Mucosa of gallbladder (tissue), 1 donor: ENCODE measurements at regions not wholly inside any gene's neighbourhood (a gene's known extent, or its start where the extent isn't known, plus 50 kb on each side); places are given as distances from the start of the nearest gene placed in this dataset.
A peak's percentile ranks its signal among the peaks of the same experiment; 100 is the strongest.

Experiments
- DNase-seq: peaks from one replicate; pipeline ENCODE4 v3.0.0-alpha.2; 2020; ENCODE audit warnings: low spot score
- donor health status: DM: no; HTN: no; CAD: no.

GRCh38 chr6:33950891-33951889 lies 147.4 kb upstream of the MLN start:
- no peak for DNase-seq

DNA sequence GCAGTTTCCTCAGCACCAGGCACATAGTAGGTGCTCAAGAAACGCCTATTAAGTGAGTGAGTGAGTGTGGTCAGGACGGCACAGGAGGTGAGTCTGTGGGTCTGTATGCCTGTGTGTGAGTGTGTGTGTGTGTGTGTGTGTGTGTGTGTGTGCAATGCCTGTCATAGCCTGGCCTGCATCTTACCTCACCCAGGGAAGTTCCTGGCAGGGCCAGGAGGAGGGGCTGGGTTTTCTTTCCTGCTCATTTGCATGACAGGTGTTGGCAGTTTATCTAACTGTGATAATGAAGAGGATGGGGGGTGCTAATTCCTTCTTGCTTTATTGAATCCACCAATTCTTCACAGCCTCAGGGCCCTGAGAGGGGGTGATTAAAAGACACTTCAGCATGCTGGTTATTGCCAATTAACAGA lies 146.7 kb upstream of the MLN start:
- peak; percentile 27 for DNase-seq

GRCh38 chr6:33949877-33950435 lies 146.2 kb upstream of the MLN start:
- DNase-seq: no peak

GRCh38 chr6:33949111-33949510 lies 145.3 kb upstream of the MLN start:
- DNase-seq: no peak

- DNase-seq: no peak
Measured at GRCh38 chr6:33947916-33948594, 144.3 kb upstream of the MLN start.

DNA sequence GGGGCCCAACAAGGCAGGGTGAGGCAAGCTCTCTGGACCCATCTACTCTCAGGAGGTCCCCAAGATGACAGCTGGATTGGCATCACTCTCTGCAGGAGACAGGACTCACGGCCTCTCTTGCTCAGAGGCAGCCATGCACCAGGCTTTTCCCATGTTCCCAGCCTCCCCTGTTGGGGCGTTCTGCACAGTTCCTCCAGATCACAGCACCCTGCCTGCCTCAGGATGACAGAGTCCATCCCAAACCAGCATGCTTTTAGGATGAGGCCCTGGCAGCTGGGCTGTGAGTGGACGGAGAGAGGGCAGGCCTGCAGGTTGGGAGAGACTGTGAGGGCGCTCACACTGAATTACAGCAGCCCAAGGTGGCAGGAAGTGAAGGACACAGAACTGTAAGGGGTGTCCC lies 143.2 kb upstream of the MLN start:
- DNase-seq: no peak

DNA sequence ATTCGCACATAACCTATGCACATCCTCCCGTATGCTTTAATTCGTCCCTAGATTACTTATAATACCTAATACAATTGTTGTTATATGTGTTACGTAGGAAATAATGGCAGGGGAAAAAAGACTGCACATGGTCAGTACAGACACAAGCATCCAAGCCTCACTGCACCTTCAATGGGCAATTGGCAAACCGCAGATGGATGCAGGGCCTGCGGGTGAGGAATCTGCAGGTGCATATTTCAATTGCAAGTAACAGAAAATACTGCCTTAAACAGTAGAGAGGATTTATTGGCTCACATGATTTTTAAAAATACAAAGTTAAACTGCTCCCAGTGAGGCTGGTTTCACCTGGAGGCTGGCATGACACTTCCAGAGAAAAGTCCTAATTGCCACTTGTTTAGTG lies 142.1 kb upstream of the MLN start:
- DNase-seq: no peak

DNA sequence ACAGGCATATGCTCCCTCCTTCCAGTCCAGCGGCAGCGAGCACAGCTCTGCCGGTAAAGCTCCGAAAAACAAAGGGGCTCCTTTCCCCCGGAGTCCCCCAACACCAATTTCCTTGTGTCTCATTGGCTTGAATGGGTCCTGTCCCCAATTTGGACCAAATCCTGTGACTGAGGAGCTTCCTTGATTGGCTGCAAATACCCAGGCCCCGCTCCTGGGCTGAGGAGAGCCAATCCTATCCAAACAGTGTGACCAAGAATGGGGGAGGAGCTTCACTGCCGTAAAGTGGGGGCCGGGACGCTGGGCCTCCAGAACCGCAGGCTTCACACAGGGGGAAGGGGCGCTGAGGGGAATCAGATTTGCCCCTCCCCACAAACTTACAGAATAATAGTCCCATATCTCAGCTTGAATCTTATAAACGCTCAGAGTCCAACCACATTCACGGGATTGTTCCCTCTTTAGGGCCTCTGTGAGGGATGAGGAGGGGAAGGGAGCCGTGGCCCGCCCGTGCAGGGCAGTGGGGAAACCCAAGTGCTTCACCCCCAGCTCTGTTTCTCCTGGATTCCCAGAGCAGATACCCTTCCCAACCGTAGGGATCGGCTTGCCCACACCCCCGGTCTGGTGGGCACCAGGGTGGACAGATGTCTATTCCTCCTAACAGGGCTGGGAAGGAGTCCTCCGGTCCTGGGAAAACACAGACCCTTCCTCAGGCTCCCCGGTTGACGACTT lies 141.0 kb upstream of the MLN start:
- DNase-seq: no peak

GRCh38 chr6:33936886-33937285 lies 133.1 kb upstream of the MLN start:
- no peak for DNase-seq

DNA sequence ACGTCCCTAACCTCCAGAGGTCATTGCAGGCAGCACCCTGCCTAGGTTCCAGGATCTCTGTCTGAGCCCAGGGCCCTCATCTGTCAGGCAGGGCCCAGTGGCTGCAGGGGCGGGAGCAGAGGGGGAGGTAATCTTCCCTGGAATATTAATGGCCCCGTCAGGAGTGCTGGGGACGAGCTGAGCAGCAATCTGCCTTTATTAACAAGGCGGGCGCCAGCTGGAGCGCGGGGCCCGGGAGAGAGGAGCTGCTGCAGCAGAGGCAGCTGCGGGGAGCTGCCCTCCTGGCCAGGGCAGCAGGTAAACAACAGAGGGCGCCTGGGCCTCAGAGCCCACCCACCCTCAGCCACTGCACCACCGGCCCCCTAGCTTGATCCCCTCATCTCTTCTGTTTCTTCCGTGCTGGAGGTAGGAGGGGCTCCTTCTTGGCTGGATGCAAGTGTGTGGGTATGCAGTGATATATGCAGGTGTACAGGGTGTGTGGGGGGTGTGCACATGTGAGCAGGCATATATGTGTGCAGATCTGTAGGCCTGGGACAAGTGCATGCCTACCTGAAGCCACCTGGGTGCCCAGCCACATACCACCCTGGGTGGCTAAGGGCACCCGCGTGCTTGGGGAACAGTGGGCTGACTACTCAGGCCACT lies 131.8 kb upstream of the MLN start:
- DNase-seq: no peak

DNA sequence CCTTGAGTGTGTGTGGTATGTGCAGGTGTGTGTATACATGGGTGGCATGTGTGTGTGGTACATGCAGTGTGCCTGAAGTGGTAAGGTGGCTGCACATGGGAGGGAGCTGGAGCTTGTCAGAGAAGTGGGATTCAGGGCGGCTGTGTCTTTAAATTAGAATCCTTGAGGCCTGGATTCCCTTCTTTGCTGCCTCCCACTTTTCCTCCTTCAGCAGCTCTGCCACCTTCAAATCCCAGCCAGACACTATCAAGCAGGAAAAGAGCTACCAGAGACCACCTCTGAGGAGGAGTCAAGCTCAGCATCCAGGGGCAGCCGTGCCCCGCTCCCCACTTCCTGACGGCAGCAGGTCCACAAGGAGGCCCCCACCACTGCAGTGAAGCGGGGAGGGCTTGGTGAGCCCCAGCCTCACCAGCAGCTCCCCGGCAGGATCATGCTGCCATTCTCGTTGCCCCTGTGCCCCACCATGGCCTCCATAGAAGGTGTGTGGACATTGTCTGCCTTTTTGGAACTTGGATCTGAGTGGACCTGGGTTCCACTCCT lies 131.0 kb upstream of the MLN start:
- DNase-seq: no peak

GRCh38 chr6:33933101-33933500 lies 129.3 kb upstream of the MLN start:
- no peak for DNase-seq

DNA sequence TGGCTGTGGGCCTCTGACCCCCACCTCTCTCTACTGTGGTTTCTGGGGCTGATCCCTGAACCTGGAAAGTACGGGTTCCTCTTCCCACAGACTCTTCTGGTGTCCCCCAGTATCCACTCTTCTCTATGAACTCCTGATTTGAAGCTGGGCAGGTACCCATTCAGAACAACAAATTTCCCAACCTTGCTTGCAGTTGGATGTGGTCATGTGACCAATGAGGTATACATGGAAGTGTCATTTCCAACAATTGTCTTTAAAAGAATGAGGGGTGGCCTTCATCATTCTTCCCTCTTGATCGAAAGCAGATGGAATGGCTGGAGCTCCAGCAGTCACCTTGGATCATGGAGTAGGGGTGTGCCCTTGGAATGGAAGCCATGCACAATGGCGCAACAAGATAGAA lies 128.0 kb upstream of the MLN start:
- no peak for DNase-seq

DNA sequence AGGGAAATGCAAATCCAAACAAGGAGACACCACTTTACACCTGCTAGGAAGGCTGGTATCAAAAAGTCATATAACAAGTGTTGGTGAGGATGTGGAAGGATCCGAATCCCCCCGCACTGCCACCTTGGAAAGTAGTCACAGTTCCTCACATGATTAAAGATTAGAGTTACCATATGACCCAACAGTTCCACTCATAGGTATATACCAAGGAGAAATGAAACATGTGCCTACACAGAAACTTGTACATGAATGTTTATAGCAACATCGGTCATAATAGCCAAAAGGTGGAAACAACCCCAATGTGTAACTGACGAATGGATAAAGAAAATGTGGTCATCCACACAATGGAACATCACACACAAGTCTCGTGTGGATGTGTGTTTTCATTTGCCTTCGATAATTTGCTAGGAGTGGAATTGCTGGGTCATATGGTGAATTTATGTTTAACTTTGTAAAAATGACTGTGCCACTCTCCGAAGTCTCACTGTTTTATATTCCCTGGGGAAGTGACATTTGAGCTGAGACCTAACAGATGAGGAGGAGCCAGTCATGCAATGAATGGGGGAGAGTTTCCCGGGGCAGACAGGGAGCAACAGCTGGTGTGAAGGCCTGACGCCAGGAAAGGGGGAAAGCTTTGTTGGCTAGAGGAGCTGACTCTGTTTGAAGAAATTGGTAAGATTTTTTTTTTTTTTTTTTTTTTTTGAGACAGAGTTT lies 125.9 kb upstream of the MLN start:
- no peak for DNase-seq

DNA sequence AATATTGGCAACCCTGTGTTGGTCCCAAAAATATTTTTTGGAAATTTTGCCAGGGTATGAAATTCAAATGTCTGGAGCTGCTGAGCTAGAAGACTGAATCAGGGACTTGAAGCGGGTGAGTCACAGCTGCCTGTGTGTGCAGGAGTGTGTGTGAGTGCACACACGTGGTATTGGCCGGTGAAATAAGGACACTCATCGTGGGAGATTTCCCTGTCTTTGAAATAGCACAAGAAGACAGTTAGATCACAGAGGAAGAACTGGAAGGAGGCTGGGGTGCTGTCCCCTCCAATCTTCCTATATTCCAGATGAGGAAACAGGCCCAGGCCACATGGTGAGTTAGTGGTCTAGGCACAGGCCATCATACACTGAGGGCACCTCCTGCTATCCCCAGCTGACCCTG lies 123.8 kb upstream of the MLN start:
- DNase-seq: no peak

- DNase-seq: no peak
Measured at GRCh38 chr6:33927112-33927511, 123.3 kb upstream of the MLN start.

DNA sequence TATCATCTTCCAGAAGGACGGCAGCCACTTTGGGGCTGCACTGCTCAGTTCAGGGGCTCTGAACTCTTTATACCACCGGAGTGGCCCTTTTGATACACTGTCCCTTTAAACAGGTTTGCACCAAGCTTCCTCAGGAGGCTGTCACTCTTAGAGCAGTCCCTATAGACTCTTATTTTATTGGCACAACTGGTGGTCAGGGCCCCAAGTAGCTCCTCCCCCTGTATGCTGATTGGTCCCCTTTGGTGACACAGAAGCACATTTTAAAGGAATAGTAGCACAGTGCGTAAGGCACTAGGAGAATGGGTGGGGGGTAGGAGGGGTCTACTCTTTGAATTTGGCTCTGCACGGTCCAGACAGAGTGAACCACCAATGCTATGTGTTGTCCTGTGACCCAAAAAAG lies 122.6 kb upstream of the MLN start:
- no peak for DNase-seq

DNA sequence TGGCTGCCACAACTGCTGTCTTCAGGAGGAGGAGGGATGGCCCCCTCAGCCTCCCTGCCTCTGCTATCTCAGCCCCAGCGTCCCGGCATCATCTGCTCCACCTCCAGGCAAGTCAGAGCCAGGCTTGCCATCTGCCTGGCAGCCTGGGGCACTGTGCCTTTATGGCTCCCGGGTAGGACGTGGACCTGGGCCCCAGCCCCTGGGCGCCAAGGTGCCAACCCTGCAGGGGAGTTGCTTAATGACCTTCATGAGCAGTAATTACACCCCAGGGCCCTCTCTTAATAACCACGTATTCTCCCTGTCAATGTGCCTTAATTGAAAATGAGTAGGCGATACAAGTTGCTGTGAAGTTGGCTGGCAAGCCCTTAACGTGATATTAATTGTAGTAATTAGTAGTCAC lies 122.1 kb upstream of the MLN start:
- no peak for DNase-seq

DNA sequence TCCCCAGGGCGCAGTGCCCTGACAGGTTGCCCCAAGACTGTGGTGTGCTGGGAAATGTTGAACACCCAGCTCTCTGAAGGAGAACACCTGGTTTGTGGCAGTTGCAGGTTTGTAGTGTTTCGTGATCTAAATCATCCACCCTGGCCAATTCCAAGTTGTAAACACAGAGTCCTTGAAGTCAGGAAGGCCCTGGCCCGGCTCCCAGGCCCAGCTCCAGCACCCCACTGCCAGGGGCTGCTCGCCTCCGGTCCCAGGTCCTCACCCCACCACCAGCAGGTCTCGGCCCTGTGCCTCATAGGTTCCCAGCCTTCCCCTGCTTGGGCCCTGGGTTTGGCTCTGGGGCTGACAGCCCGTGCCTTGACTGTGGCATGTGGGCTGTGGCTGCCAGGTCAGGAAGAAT lies 121.4 kb upstream of the MLN start:
- DNase-seq: no peak

GRCh38 chr6:33924681-33925080 lies 120.9 kb upstream of the MLN start:
- no peak for DNase-seq
